Nephron progenitor cell (in vitro differentiated cells): ENCODE measurements at regions not wholly inside any gene's neighbourhood (a gene's known extent, or its start where the extent isn't known, plus 50 kb on each side); places are given as distances from the start of the nearest gene placed in this dataset.

ENCODE experiments used
- DNase-seq: peaks from one replicate; pipeline ENCODE4 v3.0.0; 2021
- H3K27ac Mint-ChIP-seq: 2 replicates; pipeline ENCODE4 v1.8.0; 2021; ENCODE audit warnings: mild to moderate bottlenecking, moderate library complexity, mixed read lengths
- H3K27me3 Mint-ChIP-seq: 2 replicates; pipeline ENCODE4 v1.8.0; 2021; ENCODE audit warnings: mild to moderate bottlenecking, low read depth, mixed read lengths; ENCODE audit not compliant: poor library complexity
- H3K36me3 Mint-ChIP-seq: 2 replicates; pipeline ENCODE4 v1.8.0; 2021; ENCODE audit warnings: low read depth, mixed read lengths
- H3K4me1 Mint-ChIP-seq: 2 replicates; pipeline ENCODE4 v1.8.0; 2021; ENCODE audit warnings: mixed read lengths
- H3K4me3 Mint-ChIP-seq: 2 replicates; pipeline ENCODE4 v1.8.0; 2021; ENCODE audit warnings: mild to moderate bottlenecking, moderate library complexity, mixed read lengths
- H3K9me3 Mint-ChIP-seq: 2 replicates; pipeline ENCODE4 v1.8.0; 2021; ENCODE audit warnings: mild to moderate bottlenecking, moderate library complexity, mixed read lengths
- CTCF ChIP-seq: fragments of 200-600 bp; sonication (generic); IDR thresholded peaks from 2 replicates; pipeline ENCODE4 v1.5.0; 2021; ENCODE audit warnings: antibody characterized with exemption

- H3K4me1 Mint-ChIP-seq, result no peaks in the 10 kb centered on the region
Measured at GRCh38 chr6:40674170-40674569, 87.0 kb upstream of the LRFN2 start.

GRCh38 chr6:40672087-40672486 is 84.9 kb upstream of the LRFN2 start:
- peaks cover 9% of the 10 kb centered on the region for H3K27me3 Mint-ChIP-seq
- no peak for DNase-seq
- no peaks in the 10 kb centered on the region for H3K9me3 Mint-ChIP-seq
- no peak for TF ChIP-seq CTCF
- H3K36me3 Mint-ChIP-seq, result no peaks in the 10 kb centered on the region
- H3K27ac Mint-ChIP-seq, result no peak overlapping the region
- no peak overlapping the region for H3K4me3 Mint-ChIP-seq
- H3K4me1 Mint-ChIP-seq, result no peaks in the 10 kb centered on the region

More at GRCh38 chr6:40674170-40674569, 87.0 kb upstream of the LRFN2 start:
- H3K36me3 Mint-ChIP-seq, result no peaks in the 10 kb centered on the region
- H3K9me3 Mint-ChIP-seq, result peaks cover 5% of the 10 kb centered on the region
- no peak for DNase-seq
- no peak overlapping the region for H3K4me3 Mint-ChIP-seq
- TF ChIP-seq CTCF, result no peak
- peaks cover 8% of the 10 kb centered on the region for H3K27me3 Mint-ChIP-seq
- no peak overlapping the region for H3K27ac Mint-ChIP-seq

GRCh38 chr6:40671694-40672050 is 84.5 kb upstream of the LRFN2 start:
- no peak for DNase-seq
- Mint-ChIP-seq H3K4me3 (no peak overlapping the region), H3K36me3 (no peaks in the 10 kb centered on the region), H3K27ac (no peak overlapping the region), H3K9me3 (peaks cover under 1% of the 10 kb centered on the region), H3K27me3 (peaks cover 9% of the 10 kb centered on the region), H3K4me1 (no peaks in the 10 kb centered on the region)
- TF ChIP-seq CTCF, result no peak

GRCh38 chr6:40671001-40671693 is 84.0 kb upstream of the LRFN2 start:
- TF ChIP-seq CTCF, result no peak
- peaks cover 5% of the 10 kb centered on the region for H3K9me3 Mint-ChIP-seq
- no peak for DNase-seq
- peaks cover 4% of the 10 kb centered on the region for H3K27me3 Mint-ChIP-seq
- H3K27ac Mint-ChIP-seq, result no peak overlapping the region
- no peak overlapping the region for H3K4me3 Mint-ChIP-seq
- H3K4me1 Mint-ChIP-seq, result no peaks in the 10 kb centered on the region
- no peaks in the 10 kb centered on the region for H3K36me3 Mint-ChIP-seq

GRCh38 chr6:40669343-40669742 is 82.2 kb upstream of the LRFN2 start:
- TF ChIP-seq CTCF, result no peak
- Mint-ChIP-seq H3K4me1 (no peaks in the 10 kb centered on the region), H3K9me3 (peaks cover 18% of the 10 kb centered on the region), H3K27me3 (peaks cover 6% of the 10 kb centered on the region), H3K36me3 (no peaks in the 10 kb centered on the region), H3K27ac (no peak overlapping the region), H3K4me3 (no peak overlapping the region)
- DNase-seq, result no peak

- no peaks in the 10 kb centered on the region for H3K36me3 Mint-ChIP-seq
- H3K4me1 Mint-ChIP-seq, result no peaks in the 10 kb centered on the region
- H3K9me3 Mint-ChIP-seq, result peaks cover 30% of the 10 kb centered on the region
- TF ChIP-seq CTCF, result no peak
- H3K27ac Mint-ChIP-seq, result no peak overlapping the region
- H3K4me3 Mint-ChIP-seq, result no peak overlapping the region
- peaks cover 13% of the 10 kb centered on the region for H3K27me3 Mint-ChIP-seq
- DNase-seq, result no peak
Measured at GRCh38 chr6:40668203-40668602, 81.0 kb upstream of the LRFN2 start.
